GM18873 (cell line): ENCODE measurements at regions not wholly inside any gene's neighbourhood (a gene's known extent, or its start where the extent isn't known, plus 50 kb on each side); places are given as distances from the start of the nearest gene placed in this dataset.

Source experiments
- ATAC-seq: cut with Tn5 transposase; IDR thresholded peaks from one replicate; pipeline ENCODE4 v1.9.1; 2021; ENCODE audit warnings: mild to moderate bottlenecking, moderate library complexity, moderate number of reproducible peaks; ENCODE audit not compliant: unreplicated experiment, low FRiP score

DNA sequence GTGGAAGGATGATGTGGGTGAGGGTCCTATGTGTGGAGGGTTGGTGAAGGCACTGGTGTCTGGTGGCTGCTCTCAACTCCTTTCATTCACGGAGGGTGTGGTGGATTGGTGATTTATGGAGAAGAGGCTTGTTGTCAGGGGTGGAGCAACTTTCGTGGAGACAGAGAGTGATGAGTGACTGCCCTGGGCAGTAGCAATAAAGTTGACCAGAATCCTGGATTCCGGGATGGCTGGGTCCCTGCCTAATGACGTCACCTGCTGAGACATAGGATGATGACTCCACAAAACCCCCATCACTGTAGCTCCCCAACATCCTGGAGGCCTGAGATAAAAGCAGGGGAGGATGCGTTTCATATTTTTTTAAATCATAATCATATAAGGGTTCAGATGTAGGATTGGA is 193.0 kb downstream of the ACKR3 start:
- ATAC-seq: no peak

DNA sequence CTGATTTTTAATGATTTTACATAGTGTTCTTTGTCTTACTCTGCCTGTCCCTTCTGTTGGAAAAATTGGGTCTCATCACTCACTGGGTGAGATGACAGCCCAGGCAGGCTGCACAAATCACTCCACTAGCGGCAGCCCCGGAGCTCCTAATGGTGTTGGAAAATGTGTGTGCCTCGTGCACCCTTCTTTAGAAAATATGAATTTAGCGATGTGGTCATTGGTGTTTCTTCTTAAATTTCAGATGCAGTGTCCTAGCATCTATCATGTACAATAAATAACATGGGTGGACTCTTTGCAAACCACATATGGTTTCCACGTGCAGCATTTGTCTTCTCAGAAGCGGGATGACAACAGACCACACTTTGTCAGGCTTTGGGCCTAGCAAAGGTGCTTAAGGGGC is 194.2 kb downstream of the ACKR3 start:
- ATAC-seq: no peak

DNA sequence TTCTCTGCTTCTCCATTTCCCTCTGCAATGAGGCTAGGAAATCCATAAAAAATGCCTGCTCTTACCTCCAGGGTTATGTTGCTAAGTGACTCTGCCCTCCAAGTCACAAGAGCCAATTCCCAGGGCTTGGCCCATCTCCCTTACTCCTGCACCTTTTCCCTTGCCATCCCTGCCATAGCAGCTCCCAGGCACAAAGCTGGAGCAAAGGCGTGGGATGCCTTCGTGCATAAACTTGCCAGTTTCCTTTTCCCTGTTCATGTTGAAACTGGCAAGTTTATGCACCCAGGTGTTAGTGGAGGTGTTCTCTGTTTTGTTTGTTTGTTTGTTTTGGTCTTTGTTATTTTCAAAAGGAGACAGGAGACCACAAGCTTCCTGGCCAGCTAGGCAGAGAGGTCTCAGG is 195.1 kb downstream of the ACKR3 start:
- ATAC-seq: no peak

DNA sequence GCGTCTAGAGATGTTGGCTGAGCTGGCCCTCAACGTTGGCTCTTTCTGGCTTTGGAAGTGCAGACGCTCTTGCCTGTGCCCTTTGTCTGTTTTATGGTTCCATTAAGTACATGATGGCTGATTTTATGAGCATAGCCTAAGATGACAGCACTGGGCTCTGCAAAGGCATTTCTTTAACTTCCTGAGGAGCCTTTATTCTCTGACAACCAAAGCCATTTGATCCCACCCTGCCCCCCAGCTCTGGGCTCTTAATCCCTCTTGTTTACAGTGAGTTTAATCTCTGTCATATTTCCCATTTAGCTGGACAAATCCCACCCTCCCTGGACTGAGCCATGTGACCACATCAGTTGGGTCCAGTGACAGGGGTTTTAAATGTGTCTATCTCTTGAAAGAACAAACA is 195.9 kb downstream of the ACKR3 start:
- ATAC-seq: no peak

DNA sequence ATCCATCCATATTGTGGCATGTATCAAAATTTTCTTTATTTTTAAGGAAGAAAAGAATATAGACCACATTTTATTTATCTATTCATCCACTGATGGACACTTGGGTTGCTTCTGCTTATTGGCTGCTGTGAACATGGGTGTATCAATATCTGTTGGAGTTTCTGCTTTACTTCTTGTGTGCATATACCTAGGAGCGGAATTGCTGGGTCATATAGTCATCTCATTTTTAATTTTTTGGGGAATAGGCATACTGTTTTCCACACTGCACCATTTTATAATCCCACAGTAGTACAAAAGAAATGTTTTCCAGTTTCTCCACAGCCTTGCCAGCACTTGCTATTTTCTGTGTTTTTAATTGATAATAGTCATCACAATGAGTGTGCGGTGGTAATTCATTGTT is 197.2 kb downstream of the ACKR3 start:
- no peak for ATAC-seq

DNA sequence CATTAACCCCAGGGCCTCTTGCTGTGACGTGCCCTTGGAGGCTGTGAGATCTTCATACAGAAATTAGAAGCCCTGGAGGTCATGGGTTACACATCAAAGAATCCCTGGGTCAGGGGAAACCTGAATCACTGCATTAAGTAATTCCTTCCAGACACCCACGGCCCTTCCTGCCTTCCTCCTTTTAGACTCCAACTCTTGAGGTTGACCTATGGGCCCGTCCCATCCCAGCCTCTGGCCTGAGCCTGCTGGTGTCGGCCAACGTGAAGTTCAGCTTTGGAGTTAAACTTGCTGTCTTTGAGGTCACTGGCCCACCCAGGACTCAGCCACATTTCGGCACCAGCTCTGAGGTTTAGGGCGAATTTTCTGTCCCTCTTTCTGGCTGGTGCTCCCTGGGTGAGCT is 198.3 kb downstream of the ACKR3 start:
- ATAC-seq: no peak

DNA sequence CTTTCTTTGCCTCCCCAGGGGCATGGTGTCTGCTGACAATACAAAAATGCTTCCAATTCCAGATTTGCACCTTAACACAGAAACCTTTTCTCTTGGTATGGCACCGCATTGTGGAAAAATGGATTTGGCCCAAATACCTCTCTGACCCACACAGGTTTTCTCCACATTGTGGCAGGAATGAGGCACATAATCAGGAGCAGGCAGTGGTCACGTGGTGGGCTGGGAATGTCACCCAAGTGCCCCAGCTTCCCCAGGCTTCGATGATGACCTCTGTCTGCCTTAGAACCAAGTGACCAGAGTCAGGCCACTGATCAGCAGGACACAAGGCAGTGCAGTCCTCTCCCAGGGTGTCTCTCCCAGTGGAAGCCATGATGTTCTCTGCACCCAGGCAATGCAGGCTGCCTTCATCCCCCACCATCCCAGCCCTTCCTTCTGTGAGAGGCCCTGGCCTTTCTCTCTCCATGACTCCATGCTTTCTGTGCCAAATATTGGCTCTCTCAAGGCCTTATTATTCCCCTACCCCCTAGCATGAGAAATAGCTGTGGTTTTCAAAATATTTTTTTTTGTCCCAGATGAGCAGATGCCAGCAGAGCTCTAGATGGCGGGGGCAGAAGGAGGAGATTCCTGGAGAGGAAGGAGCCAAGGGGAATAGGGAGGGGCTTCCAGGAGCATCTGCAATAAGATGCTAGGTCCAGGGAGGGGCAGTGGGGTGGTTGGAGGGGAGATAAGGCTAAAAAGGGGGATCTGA is 198.9 kb downstream of the ACKR3 start:
- ATAC-seq: no peak

DNA sequence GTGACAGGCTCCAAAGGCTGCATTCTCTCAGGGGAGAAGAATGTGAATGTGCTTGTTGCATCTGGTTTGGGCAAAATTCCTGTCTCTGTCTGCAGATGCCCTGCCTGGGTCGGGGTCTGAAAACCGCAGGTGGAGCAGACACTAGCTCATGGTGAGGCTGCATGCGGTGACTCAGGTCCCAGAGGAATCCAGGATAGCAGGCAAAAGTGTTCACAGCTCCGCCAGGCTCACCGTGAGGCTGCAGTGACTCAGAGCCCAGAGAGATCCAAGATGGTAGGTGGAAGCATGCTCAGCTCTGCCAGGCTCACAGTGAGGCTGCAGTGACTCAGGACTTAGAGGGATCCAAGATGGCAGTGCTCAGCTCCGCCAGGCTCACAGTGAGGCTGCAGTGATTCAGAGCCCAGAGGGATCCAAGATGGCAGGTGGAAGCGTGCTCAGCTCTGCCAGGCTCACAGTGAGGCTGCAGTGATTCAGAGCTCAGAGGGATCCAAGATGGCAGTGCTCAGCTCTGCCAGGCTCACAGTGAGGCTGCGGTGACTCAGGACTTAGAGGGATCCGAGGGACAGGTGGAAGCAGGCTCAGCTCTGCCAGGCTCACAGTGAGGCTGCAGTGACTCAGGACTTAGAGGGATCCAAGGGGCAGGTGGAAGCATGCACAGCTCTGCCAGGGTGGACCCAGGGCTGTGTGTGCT is 200.5 kb downstream of the ACKR3 start:
- ATAC-seq: no peak

DNA sequence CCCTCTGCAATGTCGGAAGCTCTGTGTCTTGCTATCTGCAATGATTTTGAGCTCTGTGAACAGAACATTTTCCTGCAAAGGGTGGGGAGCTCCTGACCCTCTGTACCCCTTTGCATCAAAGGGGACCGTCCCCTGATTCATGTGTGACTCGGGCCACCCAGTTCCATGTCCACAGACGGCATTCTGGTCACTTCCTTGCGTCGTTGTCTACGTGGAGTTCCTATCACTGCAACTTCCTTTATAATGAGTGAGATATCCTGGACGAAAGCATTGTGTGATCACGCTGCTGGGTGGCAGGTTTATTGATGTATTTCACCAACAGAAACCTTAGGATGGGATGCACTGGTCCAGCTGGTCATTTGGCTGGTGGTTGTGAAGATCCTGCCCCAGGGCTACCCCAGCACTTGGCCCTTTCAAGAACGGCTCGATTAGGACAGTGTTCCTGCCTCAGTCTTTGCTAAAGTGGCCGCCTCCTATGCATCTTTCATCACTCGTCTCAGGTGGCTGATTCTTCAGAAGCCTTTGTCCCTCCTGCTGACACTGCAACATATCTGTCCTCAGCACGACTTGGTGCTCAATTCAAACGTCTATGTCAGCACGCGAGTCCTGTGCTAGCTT is 202.7 kb downstream of the ACKR3 start:
- ATAC-seq: no peak

DNA sequence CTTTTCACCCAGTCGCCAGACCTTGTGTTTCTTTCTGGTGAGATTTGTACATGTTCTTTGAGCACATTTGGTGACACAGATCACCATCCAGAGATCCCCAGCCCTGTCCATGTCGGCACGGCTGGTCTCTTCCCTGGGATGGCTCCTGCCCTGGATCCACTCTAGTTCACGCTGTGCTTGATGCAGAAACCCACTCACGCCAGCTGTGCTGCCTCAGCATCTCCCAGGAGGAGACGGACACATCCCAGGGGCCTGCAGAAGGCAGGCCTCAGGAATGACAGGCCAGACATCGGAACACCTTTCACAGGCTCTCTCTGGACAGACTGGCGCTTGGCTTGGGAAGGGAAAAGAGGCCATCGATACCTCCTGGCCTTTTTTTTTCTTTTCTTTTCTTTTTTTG is 203.6 kb downstream of the ACKR3 start:
- no peak for ATAC-seq

DNA sequence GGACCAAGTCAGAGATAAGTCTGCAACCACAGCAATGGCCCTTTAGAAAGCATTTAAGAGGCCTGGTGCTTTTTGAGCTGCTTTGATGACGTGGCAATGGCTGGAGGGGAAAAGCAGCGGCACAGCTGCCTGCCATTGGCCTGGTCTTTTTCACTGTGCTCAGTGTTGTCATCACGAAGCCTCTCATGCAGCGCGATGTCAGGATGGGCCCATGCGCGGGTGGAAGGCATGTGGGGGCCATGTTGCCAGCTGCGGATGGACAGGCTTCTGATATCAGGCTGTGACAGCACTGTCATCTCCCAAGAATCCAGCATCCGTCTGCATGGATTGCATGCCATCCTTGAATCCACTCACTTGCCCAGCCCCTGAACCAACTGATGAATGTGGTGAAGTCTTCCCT is 204.5 kb downstream of the ACKR3 start:
- ATAC-seq: no peak

DNA sequence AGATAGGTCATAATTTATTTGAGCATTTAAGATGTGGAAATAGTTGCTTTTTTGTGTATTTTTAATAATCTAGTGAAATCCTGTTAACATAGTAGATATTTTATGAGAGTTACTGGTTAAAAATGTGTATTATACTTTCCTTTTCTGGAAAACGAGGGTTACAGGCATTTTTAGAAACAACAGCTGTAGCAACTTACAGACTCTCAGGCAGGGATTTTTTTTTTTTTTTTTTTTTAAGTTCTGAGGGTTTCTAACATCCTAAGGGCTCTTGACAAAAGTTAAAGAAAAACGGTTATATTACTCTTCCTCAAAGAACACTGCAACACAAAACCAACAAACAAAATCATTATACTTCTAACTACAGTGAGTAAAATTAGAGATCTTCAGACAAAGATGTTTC is 205.9 kb downstream of the ACKR3 start:
- no peak for ATAC-seq

DNA sequence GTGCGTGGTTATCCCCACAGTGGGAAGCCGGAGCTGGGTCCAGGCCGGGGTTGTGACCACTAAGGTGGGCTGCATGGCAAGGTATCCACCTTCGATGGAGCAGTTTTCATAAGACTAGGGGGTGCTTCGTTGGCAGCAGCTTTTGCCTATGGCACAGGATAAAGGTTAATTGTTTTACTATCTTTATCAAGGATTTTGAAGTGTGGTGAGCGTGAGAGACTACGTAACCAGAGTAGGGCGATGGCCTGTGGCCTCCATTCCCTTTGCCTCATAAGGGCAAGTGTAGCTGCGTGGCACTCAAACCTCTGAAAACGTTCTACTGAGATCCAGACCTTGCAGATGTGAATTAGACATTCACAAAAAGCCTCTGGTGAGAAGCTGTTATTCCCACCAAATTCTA is 206.6 kb downstream of the ACKR3 start:
- ATAC-seq: no peak

DNA sequence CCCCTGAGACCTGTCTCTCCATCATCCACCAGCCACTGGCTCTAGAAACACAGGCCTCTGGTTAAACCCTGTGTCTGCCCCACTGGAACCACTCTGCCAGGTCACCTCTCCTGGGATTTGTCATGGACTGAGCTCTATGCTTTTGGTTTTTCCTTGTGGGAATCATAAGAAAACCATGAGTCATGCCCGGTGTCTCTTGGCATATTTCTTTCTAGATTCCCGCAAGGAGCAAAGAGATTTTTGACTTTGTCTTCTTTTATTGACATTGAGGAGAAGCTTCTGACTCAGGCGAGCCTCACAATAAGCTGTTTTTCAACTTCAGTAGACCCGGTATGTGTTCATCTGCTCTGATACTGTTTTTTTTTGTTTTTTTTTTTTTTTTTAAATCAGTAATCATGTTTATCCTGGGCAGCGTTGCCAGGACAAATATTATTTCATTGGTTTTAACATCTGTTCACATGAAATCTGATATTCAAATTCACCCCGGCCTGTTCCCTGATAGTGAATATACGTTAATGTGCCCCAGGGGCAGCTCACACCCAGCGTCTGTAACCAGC is 207.1 kb downstream of the ACKR3 start:
- ATAC-seq: no peak

DNA sequence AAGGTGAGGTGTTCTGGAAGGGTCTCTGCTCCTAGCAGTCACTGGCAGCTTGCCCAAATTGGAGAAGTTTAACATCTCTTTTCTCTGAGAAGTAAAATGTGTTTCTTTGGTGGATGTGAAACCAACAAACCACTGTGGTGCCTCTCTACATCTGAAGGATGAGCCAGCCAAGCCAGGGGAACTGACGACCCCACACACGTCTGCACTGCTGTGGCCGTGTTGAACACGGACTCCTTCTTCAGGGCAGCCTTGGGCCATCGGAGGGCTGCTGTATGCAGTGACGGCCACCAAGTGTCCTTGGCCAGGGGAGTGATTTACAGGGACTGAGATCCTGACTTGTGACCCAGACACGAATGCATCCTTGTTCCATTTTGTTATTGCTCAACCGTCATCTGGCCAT is 207.8 kb downstream of the ACKR3 start:
- no peak for ATAC-seq

DNA sequence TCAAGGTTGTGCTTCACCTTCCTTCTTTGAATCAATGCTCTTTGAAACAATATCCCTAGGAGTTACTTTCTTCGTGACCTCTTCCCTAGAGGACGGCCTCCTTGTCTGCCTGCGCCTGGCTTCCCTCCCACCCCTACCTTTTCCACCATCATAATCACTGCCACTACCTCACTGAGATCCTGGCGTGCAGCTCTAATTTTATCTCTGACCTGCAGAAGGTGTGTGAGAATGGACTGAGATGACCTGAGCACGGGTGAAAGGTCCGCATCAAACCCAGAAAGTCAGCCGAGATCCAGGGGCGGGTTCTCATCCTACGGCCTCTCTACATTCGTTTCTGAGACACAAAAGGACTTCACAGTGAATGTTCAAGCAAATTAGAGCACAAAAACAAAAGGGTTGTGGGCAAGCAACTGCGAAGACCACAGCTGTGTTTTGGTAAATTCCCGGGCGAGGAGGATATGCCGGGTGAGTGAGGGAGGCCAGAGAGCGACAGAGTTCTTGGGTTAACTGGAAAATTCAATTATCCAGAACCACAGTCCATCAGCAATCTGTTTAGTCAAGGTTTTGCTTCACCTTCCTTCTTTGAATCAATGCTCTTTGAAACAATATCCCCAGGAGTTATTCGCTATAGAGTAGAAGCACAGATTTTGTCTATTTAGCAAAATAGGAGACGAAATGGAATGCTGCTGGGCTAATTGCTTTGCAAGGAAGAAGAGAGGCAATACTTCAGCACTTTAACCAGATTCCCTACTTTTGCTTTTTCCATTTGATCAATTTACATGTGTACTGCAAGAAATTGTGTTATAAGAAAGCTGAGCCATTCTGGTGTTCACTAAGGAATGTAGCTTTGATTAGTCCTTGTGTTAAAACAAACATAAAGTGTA is 212.6 kb downstream of the ACKR3 start:
- ATAC-seq: no peak

DNA sequence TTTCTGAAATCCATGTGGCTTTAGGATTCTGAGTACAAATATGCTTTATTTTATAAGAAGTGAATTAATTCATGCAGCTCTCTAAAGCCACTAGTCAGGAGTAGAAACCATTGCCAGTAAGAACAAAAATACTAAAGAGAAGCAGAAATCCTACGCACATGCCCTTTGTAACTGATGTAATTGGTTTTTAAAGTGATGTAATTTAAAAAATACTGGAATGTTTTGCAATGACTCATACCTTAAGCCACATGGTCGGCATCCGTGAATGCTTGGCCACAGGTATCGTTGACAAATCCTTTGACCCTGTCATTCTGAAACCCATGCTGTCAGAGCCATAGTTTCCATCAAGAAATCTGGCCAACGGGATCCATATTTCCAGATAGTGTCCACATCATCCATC is 213.3 kb downstream of the ACKR3 start:
- ATAC-seq: no peak

DNA sequence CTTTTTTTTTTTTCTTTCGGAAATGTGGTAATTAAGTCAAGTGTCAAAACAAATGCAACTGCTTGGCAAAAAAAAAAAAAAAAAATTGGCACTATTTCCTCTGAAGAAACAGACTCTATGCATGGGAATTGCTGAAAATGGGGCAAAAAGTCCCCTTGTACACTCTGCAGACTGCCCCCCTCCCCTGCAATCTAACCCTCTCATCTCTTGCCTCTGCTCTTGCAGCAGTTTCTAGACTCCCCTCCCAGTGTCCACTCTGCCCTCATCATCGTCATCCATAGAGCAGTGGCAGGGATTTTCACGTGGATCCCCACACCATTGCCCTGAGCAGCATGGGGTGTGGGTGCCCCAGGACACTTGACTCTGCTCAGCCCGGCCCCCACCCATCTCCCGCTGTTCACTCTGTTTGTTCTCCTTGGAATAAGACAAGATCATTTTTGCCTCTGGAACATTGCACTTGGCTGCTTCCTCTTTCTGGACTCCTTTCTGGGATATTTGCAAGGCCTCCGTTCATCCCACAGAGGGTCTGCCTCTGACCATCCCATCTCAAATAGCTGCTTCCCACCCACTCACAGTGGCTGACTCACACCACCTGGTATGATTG is 213.9 kb downstream of the ACKR3 start:
- no peak for ATAC-seq

DNA sequence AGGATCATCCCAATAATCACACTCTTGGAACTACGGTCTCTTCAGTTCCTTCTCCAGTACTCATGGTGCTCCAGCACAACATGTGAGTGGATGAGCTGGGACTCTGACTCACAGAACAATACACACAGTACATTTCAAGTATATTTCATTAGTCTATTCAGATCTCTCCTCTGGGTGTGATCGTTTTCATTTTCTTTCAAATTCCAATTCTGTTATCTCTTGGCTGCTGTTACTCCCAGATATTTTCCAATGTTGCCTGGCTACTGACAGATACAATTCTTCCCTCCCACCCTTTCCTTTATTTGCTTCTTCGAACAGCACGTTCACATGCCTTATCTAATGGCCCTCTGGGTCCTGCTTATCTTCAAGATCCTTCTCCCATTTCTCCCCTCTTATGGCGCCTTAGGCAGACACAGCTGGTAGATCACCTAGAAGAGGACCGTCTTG is 216.0 kb downstream of the ACKR3 start:
- no peak for ATAC-seq

DNA sequence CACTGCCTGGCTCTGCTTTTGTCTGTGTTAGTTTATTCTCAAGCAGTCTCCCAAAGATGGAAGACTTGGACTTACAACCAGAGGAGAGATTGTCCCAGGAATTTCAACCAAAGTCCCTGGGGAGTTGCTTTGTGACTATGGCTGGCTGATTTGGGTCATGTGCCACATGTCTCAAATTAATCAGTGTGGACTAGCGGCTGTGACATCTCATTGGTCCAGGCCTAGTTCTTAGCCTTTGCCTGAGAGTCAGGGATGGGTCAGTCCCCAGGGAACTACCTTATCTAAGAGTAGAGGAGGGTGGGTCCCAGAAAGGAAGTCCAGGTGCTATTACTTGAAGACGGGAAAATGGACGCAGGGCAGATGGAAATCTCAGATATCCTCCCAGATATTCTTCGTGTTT is 217.1 kb downstream of the ACKR3 start:
- ATAC-seq: no peak
